CMK (cell line): ENCODE measurements at regions not wholly inside any gene's neighbourhood (a gene's known extent, or its start where the extent isn't known, plus 50 kb on each side); places are given as distances from the start of the nearest gene placed in this dataset.
"Not testable (repeated sequence)": the region's sequence is repeated elsewhere in the genome, so short reads cannot be mapped to it uniquely, and the experiment has no call there.

Experiments
- DNase-seq: peaks from one replicate; pipeline ENCODE4 v3.0.0-alpha.2; 2010; ENCODE audit warnings: low read depth

DNA sequence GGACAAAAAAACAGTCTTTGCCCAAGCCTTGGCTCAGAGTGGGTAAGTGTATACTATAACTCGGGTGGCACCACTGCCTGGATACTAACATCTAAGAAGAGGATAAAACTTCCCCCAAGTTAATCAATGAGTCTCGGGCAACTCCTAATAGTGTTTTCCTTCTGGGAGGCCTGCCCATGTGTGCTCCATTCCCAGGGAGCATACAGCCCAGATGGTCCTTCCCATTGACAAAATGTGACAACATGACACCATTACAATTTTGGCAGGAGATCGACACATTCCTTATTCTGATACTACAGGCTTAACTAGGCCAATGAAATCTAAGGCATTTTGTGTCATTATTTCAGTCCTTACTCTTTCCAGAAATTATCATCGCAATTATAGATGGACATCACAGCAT, 52.7 kb upstream of the CRIM1 start:
- DNase-seq: no peak

DNA sequence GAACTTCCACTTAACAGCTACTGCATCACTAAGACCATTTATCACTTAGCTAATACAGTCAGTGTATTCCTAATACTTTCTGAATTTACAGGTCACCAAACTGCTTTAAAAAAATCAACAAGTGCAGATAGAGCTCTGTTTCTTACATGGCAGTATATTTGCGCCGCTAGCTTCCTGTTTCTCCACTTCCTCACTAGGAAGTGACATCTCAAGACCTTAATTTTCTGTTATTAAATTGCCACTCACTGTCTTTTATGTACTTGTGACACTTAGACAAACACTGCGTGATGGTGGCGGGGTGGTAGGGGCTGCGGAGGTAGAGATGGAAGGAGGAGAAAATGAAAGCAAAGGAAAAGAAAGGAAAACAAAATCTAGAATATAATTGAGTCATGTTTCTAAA, 53.7 kb upstream of the CRIM1 start:
- no peak for DNase-seq

DNA sequence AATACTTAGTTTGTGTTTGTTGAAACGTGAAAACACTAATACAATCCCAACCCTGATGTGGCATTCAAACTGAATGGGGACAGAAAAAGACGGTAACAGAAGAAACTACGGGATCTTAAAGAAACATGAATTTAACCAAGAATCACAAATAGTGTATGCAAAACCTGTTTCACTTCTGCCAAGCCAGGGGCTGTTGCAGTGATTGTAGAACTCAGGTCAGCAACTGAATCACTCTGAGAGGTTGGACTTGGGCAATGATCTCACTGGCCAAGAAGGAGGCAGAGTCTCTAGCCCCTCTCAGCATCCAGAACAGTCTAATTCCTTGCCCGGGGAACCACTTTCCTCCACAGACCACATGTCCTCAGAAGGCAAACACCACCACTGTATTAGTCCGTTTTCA, 54.9 kb upstream of the CRIM1 start:
- DNase-seq: no peak

DNA sequence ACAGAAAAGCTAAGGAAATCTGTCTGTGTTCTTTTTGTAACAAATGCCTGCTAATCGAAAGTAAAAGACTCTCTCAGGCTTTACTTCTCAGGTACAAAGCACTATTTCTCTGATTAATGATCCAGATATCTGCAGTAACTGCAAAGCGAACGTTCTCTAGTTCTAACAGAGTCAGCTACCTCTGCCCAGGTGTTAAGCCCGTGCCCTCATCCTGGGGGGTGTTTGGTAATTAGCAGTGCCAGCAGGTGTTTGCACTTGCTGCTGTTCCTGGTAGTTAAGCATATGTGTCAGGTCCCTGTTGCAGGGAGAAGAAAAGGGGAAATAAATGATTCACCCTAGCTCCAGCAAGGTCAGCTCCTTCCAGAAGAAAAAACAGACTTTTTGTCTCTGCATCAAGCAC, 58.8 kb upstream of the CRIM1 start:
- no peak for DNase-seq

DNA sequence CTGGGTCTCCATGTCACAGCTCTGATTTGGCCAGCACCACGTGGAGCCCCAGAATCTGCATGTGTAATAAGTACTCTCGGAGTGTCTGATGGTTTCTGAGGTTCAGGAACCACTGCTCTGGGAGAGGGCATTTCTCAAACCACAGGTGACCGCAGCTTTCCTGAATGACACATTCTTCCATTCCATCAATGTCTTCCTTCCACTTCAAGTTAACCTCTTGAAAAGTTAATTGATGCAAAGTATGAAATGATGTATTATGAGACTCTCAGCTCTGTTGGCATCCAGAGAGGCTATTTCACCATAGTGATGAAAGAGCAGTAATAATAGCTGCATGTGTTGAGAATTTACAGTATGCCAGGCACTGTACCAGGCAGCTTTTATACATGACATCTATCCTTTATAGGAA, 61.3 kb upstream of the CRIM1 start:
- DNase-seq: no peak

DNA sequence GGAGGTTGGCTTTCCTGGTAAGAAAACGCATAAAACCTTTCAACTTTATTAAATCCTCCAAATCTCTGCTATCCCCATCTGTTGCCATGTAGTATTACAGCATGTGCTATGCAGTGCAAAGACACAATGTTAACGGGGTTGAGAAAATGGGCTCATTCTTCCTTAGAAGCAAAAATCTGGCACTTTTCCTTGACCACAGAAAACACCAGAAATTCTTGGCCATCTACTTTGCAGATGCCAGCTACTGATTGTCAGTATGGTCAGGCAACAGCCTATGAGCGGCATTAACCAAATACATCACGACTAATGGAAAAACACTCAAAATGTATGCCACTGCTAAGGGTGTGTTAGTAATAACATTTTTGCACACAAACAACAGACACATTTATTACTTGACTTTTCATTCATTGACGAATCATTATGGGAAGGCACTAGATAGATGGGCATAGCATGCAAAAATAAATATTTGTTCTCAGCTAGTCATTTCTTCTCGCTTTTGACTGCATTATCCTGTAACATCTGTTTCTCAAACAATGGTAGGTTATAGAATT, 65.2 kb upstream of the CRIM1 start:
- DNase-seq: no peak

DNA sequence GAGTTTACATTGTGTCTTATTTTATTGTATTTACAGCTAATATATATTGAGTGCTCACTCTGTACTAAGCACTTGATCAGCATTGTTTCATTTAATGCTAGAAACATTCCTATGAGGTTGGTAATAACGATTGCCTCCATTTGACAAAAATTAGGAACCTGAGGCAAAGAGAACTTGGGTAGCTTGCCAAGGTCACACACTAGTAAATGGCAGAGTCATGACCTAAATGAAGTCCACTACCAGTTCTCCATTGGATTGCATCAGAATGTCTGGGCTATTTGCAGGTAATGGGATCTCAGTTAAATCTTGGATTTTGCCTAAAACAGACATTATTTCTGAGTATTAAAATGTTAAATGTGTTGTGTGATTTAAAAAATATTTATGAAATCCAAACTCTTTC, 65.8 kb upstream of the CRIM1 start:
- DNase-seq: no peak

DNA sequence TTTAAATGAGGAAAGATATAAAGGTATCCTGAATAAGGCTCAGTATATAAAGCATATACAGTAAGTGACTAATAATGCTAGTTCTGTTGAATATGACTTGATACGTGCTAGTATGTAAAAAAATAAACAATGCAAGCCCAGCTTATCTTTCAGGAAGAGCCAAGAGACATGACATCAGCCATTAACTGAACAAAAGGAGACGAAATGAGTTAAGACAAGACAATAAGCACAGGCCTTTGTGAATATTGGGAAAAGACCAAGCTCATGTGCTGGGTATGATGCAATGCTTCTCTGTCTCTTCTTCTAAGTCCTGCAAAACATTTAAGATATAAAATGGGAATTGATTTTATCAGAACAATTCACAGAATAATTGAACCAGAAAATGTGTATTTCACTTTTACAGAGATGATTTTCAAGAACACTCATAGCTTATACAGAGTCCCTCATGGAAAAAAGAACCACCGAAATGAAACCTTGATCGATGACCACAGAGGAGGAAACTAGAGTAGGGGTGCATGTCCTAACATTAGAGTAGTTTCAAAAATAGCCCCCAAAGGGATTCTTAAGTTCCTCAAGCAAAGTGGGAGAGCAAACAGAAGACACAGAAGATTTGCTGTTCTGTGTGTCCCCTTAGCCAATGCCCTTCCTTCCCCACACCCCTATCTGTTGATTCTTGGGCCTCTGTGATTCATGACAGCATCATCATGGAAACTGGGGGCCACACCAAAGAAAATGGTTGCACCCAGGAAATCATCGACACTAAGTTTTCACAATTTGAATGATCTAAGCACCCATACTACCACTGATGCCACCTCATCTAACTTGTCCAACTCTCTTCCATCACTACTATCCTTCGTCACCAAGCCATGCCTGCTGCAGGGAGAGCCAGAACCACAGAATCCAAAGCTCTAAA, 68.0 kb upstream of the CRIM1 start:
- DNase-seq: no peak

DNA sequence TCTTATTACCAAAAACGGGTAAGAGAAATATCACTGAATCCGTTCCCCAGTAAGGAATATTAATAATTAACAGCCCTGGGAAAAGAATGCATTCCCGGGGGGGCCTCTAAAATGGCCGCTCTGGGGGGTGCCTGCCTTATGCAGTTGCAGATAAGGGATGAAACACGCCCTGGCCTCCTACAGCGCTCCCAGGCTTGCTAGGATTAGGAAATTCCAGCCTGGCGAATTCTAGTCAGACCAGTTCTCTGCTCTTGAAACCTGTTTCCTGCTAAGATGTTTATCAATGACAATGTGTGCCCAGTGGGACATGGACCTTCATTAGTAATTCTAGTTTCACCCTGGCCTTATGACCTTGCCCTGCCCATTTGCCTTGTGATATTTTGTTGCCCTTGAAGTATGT, 76.1 kb upstream of the CRIM1 start:
- DNase-seq: not testable (repeated sequence)

DNA sequence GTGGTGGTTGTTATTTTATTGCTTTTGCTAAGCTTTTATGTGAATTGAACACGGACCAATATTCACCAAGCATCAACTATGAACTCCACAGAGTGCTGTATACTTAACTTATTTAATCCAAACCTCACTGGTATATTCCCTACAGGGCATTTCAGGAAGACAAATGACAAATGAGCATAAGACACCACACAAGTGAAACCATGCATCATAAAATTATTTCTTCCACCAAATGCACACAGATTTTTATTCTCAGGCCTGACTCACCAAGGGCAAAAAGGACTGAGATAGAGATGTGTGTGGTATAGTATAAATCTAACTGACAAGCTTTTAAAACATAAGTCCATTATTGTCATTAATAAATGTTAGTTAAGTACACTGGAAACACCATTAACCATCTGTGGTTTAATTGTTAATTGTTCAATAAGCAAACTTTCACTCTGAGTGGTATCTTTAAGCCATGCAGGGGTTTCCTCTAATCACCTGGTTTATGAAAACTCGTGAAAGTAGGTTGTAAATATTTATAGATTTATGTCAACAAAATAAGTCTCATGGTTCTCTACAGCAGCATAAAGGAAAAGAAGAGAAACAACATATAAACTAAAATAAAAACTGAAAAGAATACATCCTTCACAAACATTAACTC, 77.6 kb upstream of the CRIM1 start:
- no peak for DNase-seq

DNA sequence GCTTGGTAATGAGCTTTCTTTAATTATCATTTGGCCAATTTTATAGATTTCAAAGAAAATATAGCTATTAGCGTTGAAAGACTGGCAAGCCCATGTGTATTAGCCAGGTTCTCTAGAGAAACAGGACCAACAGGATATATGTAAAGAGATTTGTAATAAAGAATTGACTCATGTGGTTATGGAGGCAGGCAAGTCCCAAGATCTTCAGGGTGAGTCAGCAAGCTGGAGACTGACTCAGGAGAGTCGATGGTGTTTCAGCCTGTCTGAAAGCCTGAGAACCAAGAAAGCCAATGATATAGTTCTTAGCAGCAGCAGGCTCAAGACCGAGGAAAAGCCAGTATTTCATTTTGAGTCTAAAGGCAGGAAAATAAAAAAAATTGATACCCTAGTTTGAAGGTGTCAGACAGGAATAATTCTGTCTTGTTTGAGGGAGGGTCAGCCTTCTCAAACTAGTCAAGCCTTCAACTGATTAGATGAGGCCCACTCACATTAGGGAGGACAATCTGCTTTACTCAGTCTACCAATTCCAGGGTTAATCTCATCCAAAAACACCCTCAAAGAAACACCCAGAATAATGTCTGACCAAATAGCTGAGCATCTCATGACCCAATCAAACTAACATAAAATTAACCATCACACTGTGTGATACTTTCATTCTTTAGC, 78.3 kb upstream of the CRIM1 start:
- no peak for DNase-seq

DNA sequence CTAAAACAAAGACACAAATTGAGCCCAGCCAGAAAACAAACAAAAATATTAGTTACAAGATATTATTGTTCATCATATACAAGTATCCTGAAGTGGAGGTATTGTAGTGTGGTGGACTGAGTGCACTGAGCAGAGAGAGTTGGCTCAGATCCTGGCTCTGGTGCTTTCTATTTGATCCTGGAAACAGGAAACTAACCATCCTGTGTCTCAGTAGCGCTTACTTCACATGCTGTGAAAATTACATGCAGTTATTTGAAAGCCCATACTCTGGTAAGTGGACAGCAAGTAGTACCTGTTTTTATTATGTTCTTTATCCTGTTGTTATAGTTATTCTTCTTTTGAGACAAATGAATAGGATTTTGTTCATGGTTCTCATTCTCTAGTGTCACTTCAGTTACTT, 84.3 kb upstream of the CRIM1 start:
- DNase-seq: no peak

DNA sequence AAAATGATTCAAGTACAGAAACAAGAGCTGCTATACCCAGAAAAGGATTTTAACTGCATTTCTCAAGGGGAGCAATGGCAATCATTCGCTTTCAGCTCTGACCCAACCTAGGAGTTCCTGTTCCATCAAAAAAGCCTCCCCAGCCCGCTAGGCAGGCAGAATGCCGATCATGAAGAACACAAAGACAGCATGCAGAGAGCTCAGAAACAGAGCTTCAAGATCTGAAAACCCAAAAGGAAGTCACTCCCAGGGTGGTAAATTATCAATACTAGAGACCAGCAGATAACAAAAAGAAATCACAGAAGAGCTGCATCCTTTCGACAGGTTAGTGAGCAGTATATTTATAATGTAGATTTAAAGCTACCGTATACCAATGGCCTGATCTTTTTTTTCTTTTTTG, 84.8 kb upstream of the CRIM1 start:
- DNase-seq: no peak

DNA sequence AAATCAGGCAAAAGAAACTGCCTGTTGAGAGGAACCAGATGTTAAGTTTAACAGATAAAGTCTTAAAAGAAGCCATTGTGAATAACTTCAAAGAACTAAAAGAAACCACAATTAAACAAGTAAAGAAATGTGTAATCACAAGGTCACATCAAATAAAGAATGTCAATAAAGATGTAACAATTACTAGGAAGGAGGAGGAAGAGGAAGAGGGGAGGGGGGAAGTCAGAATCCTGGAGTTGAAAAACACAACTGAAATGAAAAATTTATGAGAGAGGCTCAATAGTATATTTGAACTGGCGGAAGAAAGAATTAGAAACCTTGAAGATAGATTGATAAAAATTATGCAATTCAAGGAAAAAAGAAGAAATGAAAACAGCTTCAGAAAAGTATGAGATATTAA, 88.4 kb upstream of the CRIM1 start:
- DNase-seq: no peak

DNA sequence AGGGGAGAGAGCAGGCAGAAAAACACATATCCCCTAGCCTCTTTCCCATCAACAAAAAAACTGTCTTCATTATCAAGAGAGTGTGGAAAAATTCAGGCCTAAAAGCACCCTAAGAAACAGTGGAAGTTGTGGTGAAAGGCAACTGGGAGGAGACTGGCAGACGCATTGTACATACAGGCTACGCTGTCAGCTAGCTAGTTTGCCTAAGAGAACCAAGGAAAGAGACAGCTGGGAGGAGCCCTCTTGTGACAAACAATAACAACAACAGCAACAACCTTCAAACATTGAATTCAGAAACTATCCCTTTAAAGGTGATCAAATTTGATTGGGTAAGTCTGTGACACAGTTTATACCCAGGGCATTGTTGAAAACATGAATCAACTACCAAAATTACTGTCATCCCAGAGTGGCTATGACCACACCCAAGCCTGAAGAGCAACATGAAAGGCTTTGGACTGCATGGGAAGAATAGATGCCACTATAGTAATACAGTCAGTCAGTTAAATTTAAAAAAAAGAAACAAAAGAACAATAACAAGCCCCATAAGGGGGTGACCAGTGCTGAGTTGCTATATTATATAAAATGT, 88.9 kb upstream of the CRIM1 start:
- DNase-seq: no peak

DNA sequence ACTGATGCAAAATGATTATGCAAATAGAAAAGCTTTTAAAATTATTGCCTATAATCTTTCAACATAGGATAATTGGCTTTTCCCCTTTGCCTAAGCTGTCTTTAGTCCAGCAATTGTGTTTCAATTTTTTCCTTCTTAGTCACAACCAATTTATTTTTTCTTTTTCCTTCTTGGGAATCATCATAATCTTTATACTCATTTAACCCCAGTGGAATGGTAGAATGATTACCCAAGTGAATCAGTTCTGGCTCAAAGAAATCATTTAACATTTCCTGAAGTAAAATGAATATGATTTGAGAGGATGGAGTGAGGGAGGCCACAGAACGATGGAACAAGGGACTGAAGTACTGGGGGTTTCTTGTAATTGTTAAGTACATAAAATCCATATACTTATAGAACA, 93.0 kb upstream of the CRIM1 start:
- no peak for DNase-seq

DNA sequence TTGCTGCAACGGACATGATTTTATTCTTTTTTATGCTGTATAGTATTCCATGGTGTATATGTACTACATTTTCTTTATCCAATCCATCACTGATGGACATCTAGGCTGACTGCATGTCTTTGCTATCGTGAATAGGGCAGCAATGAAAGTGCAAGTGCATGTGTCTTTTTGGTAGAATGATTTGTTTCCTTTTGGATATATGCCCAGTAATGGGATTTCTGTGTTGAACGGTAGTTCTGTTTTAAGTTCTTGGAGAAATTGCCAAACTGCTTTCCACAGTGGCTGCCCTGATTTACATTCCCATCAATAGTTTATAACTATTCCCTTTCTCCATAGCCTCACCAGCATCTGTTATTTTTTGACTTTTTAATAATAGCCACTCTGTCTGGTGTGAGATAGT, 99.7 kb upstream of the CRIM1 start:
- DNase-seq: no peak

DNA sequence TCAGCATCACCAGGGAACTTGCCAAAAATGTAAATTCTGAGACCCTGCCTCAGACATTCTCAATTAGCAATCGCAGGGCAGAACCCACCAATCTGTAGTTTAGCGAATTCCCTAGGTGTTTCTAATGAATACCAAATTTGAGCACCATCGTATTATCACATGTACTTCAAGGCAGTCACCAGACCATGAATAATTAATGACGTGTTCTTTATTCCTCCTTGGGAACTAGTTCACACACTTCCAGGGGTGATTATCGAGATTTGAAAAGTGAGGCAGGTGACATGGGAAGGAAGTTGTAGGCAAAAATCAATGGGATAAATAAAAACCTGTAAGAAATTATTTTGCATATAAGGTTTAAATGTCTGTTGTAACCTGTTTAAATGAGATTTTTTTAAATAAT, 102.5 kb upstream of the CRIM1 start:
- DNase-seq: no peak

DNA sequence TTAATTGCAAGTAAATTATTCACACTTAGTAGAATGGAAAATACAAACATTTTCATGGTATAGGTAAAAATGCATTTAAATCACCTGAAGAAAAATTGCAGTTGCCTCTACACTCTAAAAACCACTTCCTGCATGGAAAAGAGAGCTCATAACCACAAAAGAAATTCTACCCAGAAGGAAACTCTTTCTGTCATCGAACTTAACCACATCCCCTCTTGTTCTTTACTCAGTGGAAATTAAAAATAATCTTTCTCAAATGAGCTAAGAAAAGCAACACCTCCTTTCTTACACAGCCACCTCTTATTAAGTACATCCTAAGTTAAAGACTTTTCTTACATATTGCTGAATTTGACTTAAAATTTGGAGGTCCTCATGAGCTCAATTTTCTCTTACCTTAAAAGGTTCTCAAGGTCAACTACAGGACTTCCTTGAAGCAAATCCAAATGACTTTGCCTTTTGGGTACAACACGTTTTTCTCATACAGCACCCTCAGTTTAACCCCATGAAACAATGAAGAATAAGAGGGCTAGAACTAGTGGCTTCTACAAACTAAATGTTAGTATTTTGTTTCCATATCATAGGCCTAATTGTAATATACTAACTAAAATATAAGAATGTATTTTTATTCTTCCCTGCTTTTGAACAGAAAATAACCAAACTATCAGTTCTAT, 109.1 kb upstream of the CRIM1 start:
- no peak for DNase-seq

DNA sequence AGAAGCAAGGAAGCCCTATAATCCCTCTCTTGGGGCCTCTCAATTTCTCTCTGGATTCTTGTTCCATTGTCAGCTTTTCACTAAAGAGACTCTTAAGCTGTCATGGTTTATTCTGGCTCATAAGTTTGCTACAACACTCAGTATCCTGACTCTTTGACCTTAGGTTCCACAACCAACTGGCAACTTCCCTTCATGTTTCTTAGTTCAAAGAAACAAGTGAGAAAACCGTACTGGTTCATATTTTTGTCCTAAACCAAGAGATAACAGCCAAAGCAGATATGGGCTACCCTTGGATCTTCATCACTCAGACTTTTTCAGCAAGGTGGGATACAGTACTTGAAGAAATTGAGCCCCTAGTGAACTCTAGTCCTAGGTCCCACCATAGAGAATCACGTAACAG, 109.9 kb upstream of the CRIM1 start:
- no peak for DNase-seq

DNA sequence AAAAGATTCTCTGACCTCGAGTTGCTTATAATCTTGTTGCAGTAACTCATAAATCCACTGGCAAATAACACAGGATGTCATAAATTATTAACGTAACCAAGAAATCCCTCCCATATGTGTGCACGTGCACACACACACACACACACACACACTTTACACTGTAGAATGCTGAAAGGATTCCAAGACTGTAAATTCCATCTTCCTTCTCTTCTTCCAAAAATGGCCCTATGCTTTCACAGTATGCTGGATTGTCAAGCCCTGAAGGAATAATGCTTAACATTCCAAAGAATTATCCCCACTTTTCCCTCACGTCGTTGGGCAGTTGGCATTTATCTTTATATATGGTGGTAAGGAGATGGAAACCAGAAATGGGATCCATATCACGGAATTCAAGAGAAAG, 117.5 kb upstream of the CRIM1 start:
- DNase-seq: no peak

DNA sequence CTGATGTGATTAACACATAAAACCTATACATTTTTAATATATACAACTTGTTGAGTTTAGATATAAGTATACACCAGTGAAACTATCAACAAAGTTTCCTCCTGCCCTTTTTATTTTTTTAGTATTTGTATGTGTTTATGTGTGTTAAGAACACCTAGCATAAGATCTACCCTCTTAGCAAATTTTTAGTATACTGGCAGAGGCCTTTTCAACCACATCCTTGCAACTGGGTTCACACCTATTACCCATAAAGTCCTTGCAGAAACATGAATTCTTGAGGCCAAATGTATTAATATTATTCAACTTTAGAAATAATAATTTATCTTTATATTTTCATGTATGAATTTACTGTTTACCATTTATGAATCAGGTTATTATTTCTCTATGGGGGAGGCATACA, 119.7 kb upstream of the CRIM1 start:
- no peak for DNase-seq
